Ascending aorta (tissue), 2 donors: ENCODE measurements at regions not wholly inside any gene's neighbourhood (a gene's known extent, or its start where the extent isn't known, plus 50 kb on each side); places are given as distances from the start of the nearest gene placed in this dataset.

ENCODE experiments used
- DNase-seq, 2 donors: peaks; one replicate each; pipeline ENCODE4 v3.0.0-alpha.2; 2019; ENCODE audit warnings: low spot score in 2 of 2
- H3K27ac ChIP-seq, 2 donors: fragments of 200-600 bp; sonication (generic); one replicate each; pipeline ENCODE4 v1.5.1; 2016 to 2017; ENCODE audit warnings: mild to moderate bottlenecking in 1 of 2
- H3K27me3 ChIP-seq: fragments of 200-600 bp; sonication (generic); one replicate; pipeline ENCODE4 v1.5.1; 2017
- H3K36me3 ChIP-seq, 2 donors: fragments of 200-600 bp; sonication (generic); one replicate each; pipeline ENCODE4 v1.5.1; 2016
- H3K4me1 ChIP-seq, 2 donors: fragments of 200-600 bp; sonication (generic); one replicate each; pipeline ENCODE4 v1.5.1; 2016 to 2017; ENCODE audit warnings: mild to moderate bottlenecking in 1 of 2
- H3K4me3 ChIP-seq, 2 donors: fragments of 200-600 bp; sonication (generic); one replicate each; pipeline ENCODE4 v1.5.1; 2016 to 2017; ENCODE audit warnings: mild to moderate bottlenecking in 1 of 2
- H3K9me3 ChIP-seq, 2 donors: fragments of 200-600 bp; sonication (generic); one replicate each; pipeline ENCODE4 v1.5.1; 2016
- intact Hi-C: fragments of 100-400 bp; cut with DNase I; formaldehyde crosslinking; loops from one replicate; pipeline ENCODE4 v1.15.1; 2023
- TF ChIP-seq, protein P1 (sequence below), 3 experiments: fragments of 200-600 bp in 2 of 3; fragments of 450-650 bp in 1 of 3; sonication (generic) in 2 of 3; IDR thresholded peaks; one replicate each; pipeline ENCODE4 v1.5.1; 2016 to 2019; ENCODE audit warnings: antibody characterized with exemption in 3 of 3, mild to moderate bottlenecking in 1 of 3, moderate library complexity in 1 of 3

- TF ChIP-seq, protein P1, sequence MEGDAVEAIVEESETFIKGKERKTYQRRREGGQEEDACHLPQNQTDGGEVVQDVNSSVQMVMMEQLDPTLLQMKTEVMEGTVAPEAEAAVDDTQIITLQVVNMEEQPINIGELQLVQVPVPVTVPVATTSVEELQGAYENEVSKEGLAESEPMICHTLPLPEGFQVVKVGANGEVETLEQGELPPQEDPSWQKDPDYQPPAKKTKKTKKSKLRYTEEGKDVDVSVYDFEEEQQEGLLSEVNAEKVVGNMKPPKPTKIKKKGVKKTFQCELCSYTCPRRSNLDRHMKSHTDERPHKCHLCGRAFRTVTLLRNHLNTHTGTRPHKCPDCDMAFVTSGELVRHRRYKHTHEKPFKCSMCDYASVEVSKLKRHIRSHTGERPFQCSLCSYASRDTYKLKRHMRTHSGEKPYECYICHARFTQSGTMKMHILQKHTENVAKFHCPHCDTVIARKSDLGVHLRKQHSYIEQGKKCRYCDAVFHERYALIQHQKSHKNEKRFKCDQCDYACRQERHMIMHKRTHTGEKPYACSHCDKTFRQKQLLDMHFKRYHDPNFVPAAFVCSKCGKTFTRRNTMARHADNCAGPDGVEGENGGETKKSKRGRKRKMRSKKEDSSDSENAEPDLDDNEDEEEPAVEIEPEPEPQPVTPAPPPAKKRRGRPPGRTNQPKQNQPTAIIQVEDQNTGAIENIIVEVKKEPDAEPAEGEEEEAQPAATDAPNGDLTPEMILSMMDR (IDR thresholded peaks at IDR 0.05): no peak
- Histone ChIP-seq H3K36me3 (no peaks in the 10 kb centered on the region), H3K4me3 (no peak overlapping the region), H3K9me3 (no peaks in the 10 kb centered on the region), H3K4me1 (no peaks in the 10 kb centered on the region), H3K27ac (no peak overlapping the region), H3K27me3 (no peaks in the 10 kb centered on the region)
- intact Hi-C loops: no loop called here
- no peak for DNase-seq
These were observed 188.5 kb downstream of the ADRA2A start for GRCh38 chr10:111265341-111265740.

GRCh38 chr10:111266165-111266564 lies 189.3 kb downstream of the ADRA2A start:
- no peak overlapping the region for H3K27ac ChIP-seq
- DNase-seq: no peak
- no peaks in the 10 kb centered on the region for H3K27me3 ChIP-seq
- no peaks in the 10 kb centered on the region for H3K36me3 ChIP-seq
- no peaks in the 10 kb centered on the region for H3K4me1 ChIP-seq
- no peaks in the 10 kb centered on the region for H3K9me3 ChIP-seq
- H3K4me3 ChIP-seq: no peak overlapping the region
- intact Hi-C loops: no loop called here
- TF ChIP-seq, protein P1 (IDR thresholded peaks at IDR 0.05): no peak

DNA sequence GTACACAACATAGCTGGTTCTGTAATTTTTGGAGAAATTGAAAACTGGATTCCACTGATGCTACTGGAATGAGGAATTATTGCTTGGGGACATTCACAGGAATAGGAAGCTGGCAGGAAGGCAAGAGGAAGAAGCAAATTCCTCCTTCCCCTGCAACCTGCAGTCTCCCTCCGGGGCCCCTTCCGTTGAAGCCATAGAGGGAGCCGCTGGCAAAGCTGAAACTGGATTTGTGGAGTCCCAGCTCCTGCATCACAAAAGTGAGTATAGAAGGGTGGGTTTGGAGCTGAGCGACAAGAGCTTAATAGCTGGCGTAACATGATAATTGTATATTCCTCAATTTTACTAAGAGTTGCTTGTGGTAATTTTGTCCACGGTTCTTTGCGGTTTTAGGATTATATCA lies 190.8 kb downstream of the ADRA2A start:
- H3K36me3 ChIP-seq: no peaks in the 10 kb centered on the region
- H3K27me3 ChIP-seq: no peaks in the 10 kb centered on the region
- intact Hi-C loops: no loop called here
- no peak overlapping the region for H3K27ac ChIP-seq
- TF ChIP-seq, protein P1 (IDR thresholded peaks at IDR 0.05): no peak
- no peaks in the 10 kb centered on the region for H3K9me3 ChIP-seq
- DNase-seq: no peak
- H3K4me3 ChIP-seq: no peak overlapping the region
- no peaks in the 10 kb centered on the region for H3K4me1 ChIP-seq

- no peak for DNase-seq
- H3K27me3 ChIP-seq: no peaks in the 10 kb centered on the region
- no peaks in the 10 kb centered on the region for H3K36me3 ChIP-seq
- TF ChIP-seq, protein P1 (IDR thresholded peaks at IDR 0.05): no peak
- no peaks in the 10 kb centered on the region for H3K4me1 ChIP-seq
- intact Hi-C loops: no loop called here
- H3K4me3 ChIP-seq: no peak overlapping the region
- no peak overlapping the region for H3K27ac ChIP-seq
- H3K9me3 ChIP-seq: no peaks in the 10 kb centered on the region
These were observed 196.4 kb downstream of the ADRA2A start for GRCh38 chr10:111273235-111273634.

- Histone ChIP-seq H3K4me1 (no peaks in the 10 kb centered on the region), H3K27me3 (no peaks in the 10 kb centered on the region), H3K36me3 (no peaks in the 10 kb centered on the region), H3K4me3 (no peak overlapping the region), H3K27ac (no peak overlapping the region), H3K9me3 (no peaks in the 10 kb centered on the region)
- TF ChIP-seq, protein P1 (IDR thresholded peaks at IDR 0.05): no peak
- DNase-seq: no peak
- intact Hi-C loops: no loop called here
These were observed 196.8 kb downstream of the ADRA2A start for GRCh38 chr10:111273635-111274034.

DNA sequence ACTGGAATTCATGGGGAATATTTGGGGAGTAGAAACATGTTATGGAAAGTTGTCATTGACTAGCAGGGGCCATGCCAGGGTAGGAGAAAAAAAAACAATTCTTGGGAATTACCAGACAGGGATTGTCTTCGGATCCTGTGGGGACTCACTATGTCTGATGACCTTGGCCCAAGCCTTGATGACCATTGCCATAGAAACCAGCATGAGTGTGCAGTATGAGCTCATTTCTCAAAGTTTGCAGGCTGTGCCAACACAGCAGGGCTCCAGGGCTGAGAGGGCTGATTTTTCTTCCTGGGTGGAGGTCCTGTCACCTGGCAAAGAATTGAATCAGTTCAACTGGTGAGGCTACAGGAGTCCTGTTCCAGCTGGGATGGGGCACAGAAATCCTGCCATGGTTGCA lies 198.3 kb downstream of the ADRA2A start:
- DNase-seq: no peak
- TF ChIP-seq, protein P1 (IDR thresholded peaks at IDR 0.05): no peak
- no peaks in the 10 kb centered on the region for H3K27me3 ChIP-seq

More for the DNA sequence above, 198.3 kb downstream of the ADRA2A start:
- Histone ChIP-seq H3K27ac (no peak overlapping the region), H3K36me3 (no peaks in the 10 kb centered on the region), H3K9me3 (no peaks in the 10 kb centered on the region), H3K4me3 (no peak overlapping the region), H3K4me1 (no peaks in the 10 kb centered on the region)
- intact Hi-C loops: no loop called here
